ENCODE measurements at regions not wholly inside any gene's neighbourhood (a gene's known extent, or its start where the extent isn't known, plus 50 kb on each side); places are given as distances from the start of the nearest gene placed in this dataset.

DNA sequence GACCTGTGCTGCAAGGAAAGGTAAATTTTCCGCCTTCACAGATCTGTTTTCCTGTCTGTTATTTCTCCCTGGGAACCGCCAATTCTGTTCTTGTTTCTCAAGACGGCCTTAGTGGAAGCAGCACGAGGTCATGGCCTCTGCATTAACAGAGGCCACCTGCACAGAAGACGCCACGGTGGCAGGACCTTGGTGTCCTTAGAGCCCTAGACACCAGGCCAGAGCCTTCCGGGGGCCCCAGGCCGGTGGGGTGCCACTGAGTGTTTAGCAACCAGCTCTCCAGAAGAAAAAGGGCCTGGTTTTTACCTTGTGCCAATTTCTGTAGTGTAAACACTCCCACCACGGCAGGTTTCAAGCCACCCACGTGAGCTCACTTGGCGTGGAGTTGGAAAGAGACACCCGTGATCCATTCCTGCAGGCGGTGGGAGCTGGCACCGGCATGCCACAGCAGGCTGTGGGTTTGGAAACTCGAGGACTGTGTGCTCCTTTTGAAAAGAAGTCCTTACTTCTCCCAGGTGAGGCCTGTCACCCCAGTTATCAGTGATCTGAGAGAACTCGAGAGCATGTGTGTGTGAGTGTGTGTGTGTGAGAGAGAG, 103.9 kb upstream of the HDAC4 start:
- CTCF ChIA-PET (ENCODE audit: low intra/inter-chr PET ratio) = interaction anchor here (0.5 kb wide), 1 partner anchor 21 kb away, joined by 3 read pairs; no protein-coding TSS in a partner anchor
- in situ Hi-C loops (cut with MboI) = no loop called here

More for the DNA sequence above, 103.9 kb upstream of the HDAC4 start:
- no peaks in the 10 kb centered on the region for H3K36me3 ChIP-seq (ENCODE audit: control insufficient read depth, insufficient read depth, low read length)
- H3K4me3 ChIP-seq = no peak overlapping the region
- no TSS peak for BruUV-seq (replicated peaks)
- no peak overlapping the region for H2AFZ ChIP-seq (ENCODE audit: low read depth, low read length)
- no peaks in the 10 kb centered on the region for H4K20me1 ChIP-seq (replicated peaks; ENCODE audit: control insufficient read depth, insufficient read depth, low read length)
- H3K27me3 ChIP-seq (ENCODE audit: control insufficient read depth in 2 of 2, insufficient read depth in 2 of 2, low read length in 2 of 2) = peaks cover 4 to 83% of the 10 kb centered on the region in 2 experiments; a peak in 3 of 5 replicates
- DNase-seq (ENCODE audit: extremely low read depth in 1 of 4, low spot score in 3 of 4) = no peak
- TF ChIP-seq CEBPG (CRISPR knock-in tag; IDR thresholded peaks at IDR 0.05) (no peak), CEBPG (tag; conservative IDR thresholded peaks at IDR 0.05 in 1 of 2, IDR thresholded peaks at IDR 0.05 in 1 of 2) (no peak), CHCHD3 (CRISPR knock-in tag; IDR thresholded peaks at IDR 0.05) (no peak), NR1H2 (CRISPR knock-in tag; IDR thresholded peaks at IDR 0.05) (no peak), YY1 (IDR thresholded peaks at IDR 0.05; ENCODE audit: borderline replicate concordance in 1 of 3, control insufficient read depth in 1 of 3, extremely low read depth in 1 of 3, insufficient read depth in 3 of 3, insufficient read length in 1 of 3, insufficient replicate concordance in 2 of 3, low read depth in 1 of 3, low read length in 2 of 3) (no peak), ZFP36 (IDR thresholded peaks at IDR 0.05; ENCODE audit: low read depth, low read length, partially characterized antibody) (no peak), TAF7 (tag; IDR thresholded peaks at IDR 0.05) (no peak)
- TF ChIP-seq, protein P1, sequence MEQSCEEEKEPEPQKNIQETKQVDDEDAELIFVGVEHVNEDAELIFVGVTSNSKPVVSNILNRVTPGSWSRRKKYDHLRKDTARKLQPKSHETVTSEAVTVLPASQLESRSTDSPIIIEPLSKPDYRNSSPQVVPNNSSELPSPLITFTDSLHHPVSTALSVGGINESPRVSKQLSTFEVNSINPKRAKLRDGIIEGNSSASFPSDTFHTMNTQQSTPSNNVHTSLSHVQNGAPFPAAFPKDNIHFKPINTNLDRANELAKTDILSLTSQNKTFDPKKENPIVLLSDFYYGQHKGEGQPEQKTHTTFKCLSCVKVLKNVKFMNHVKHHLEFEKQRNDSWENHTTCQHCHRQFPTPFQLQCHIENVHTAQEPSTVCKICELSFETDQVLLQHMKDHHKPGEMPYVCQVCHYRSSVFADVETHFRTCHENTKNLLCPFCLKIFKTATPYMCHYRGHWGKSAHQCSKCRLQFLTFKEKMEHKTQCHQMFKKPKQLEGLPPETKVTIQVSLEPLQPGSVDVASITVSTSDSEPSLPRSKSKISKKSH (CRISPR knock-in tag; IDR thresholded peaks at IDR 0.05) = no peak
- TF ChIP-seq, protein P2, sequence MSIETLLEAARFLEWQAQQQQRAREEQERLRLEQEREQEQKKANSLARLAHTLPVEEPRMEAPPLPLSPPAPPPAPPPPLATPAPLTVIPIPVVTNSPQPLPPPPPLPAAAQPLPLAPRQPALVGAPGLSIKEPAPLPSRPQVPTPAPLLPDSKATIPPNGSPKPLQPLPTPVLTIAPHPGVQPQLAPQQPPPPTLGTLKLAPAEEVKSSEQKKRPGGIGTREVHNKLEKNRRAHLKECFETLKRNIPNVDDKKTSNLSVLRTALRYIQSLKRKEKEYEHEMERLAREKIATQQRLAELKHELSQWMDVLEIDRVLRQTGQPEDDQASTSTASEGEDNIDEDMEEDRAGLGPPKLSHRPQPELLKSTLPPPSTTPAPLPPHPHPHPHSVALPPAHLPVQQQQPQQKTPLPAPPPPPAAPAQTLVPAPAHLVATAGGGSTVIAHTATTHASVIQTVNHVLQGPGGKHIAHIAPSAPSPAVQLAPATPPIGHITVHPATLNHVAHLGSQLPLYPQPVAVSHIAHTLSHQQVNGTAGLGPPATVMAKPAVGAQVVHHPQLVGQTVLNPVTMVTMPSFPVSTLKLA (conservative IDR thresholded peaks at IDR 0.05) = no peak
- TF ChIP-seq, protein P3, sequence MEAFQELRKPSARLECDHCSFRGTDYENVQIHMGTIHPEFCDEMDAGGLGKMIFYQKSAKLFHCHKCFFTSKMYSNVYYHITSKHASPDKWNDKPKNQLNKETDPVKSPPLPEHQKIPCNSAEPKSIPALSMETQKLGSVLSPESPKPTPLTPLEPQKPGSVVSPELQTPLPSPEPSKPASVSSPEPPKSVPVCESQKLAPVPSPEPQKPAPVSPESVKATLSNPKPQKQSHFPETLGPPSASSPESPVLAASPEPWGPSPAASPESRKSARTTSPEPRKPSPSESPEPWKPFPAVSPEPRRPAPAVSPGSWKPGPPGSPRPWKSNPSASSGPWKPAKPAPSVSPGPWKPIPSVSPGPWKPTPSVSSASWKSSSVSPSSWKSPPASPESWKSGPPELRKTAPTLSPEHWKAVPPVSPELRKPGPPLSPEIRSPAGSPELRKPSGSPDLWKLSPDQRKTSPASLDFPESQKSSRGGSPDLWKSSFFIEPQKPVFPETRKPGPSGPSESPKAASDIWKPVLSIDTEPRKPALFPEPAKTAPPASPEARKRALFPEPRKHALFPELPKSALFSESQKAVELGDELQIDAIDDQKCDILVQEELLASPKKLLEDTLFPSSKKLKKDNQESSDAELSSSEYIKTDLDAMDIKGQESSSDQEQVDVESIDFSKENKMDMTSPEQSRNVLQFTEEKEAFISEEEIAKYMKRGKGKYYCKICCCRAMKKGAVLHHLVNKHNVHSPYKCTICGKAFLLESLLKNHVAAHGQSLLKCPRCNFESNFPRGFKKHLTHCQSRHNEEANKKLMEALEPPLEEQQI (IDR thresholded peaks at IDR 0.05) = no peak
- TF ChIP-seq, protein P4, sequence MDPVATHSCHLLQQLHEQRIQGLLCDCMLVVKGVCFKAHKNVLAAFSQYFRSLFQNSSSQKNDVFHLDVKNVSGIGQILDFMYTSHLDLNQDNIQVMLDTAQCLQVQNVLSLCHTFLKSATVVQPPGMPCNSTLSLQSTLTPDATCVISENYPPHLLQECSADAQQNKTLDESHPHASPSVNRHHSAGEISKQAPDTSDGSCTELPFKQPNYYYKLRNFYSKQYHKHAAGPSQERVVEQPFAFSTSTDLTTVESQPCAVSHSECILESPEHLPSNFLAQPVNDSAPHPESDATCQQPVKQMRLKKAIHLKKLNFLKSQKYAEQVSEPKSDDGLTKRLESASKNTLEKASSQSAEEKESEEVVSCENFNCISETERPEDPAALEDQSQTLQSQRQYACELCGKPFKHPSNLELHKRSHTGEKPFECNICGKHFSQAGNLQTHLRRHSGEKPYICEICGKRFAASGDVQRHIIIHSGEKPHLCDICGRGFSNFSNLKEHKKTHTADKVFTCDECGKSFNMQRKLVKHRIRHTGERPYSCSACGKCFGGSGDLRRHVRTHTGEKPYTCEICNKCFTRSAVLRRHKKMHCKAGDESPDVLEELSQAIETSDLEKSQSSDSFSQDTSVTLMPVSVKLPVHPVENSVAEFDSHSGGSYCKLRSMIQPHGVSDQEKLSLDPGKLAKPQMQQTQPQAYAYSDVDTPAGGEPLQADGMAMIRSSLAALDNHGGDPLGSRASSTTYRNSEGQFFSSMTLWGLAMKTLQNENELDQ (CRISPR knock-in tag; IDR thresholded peaks at IDR 0.05; ENCODE audit: borderline replicate concordance) = no peak
- no peak overlapping the region for H3K27ac ChIP-seq (ENCODE audit: extremely low read depth, low read depth, low read length)
- POLR2A ChIA-PET = interaction anchor here (0.7 kb wide), 1 partner anchor 25 kb away, joined by 4 read pairs; no protein-coding TSS in a partner anchor
- H3K9ac ChIP-seq (ENCODE audit: insufficient read depth in 1 of 2, low read depth in 2 of 2, low read length in 2 of 2) = no peak overlapping the region
- H3K9me3 ChIP-seq (replicated peaks; ENCODE audit: control insufficient read depth, insufficient read depth, low read depth, low read length) = no peaks in the 10 kb centered on the region
- intact Hi-C loops (cut with micrococcal nuclease) = no loop called here
- ATAC-seq = no peak
- no peaks in the 10 kb centered on the region for H3K9me1 ChIP-seq (ENCODE audit: control insufficient read depth, insufficient read depth, low read length)
- no peak for FAIRE-seq
- no peak overlapping the region for H3K4me2 ChIP-seq (ENCODE audit: insufficient read depth, low read length)
- no peaks in the 10 kb centered on the region; a peak in 1 of 5 replicates for H3K4me1 ChIP-seq (replicated peaks in 1 of 2; ENCODE audit: control insufficient read depth in 2 of 2, insufficient read depth in 2 of 2, low read length in 2 of 2)
- 7% methylated on average over 5 of the region's 16 CpGs for WGBS (ENCODE audit: insufficient coverage, low coverage, missing lambda C conversion rate)
- H3K79me2 ChIP-seq (ENCODE audit: control insufficient read depth, insufficient read depth, low read length) = no peaks in the 10 kb centered on the region
